Testis (tissue), 2 donors: ENCODE measurements at regions not wholly inside any gene's neighbourhood (a gene's known extent, or its start where the extent isn't known, plus 50 kb on each side); places are given as distances from the start of the nearest gene placed in this dataset.

Source experiments
- DNase-seq: peaks from one replicate; pipeline ENCODE4 v3.0.0-alpha.2; 2019
- H3K27ac ChIP-seq, 2 donors: fragments of 200-600 bp; sonication (generic); one replicate each; pipeline ENCODE4 v1.5.1; 2019
- H3K27me3 ChIP-seq: fragments of 200-600 bp; sonication (generic); one replicate; pipeline ENCODE4 v1.5.1; 2019
- H3K36me3 ChIP-seq: fragments of 200-600 bp; sonication (generic); one replicate; pipeline ENCODE4 v1.5.1; 2017; ENCODE audit warnings: low read depth; ENCODE audit errors: missing control alignments
- H3K4me1 ChIP-seq: fragments of 200-600 bp; sonication (generic); one replicate; pipeline ENCODE4 v1.5.1; 2019
- H3K4me3 ChIP-seq, 2 donors: fragments of 200-600 bp; sonication (generic); one replicate each; pipeline ENCODE4 v1.5.1; 2017 to 2019
- H3K9me3 ChIP-seq: fragments of 200-600 bp; sonication (generic); one replicate; pipeline ENCODE4 v1.5.1; 2017
- CTCF ChIP-seq, 3 experiments: fragments of 450-650 bp in 2 of 3; fragments of 200-600 bp in 1 of 3; sonication (generic) in 1 of 3; IDR thresholded peaks; one replicate each; pipeline ENCODE4 v1.5.1; 2016 to 2019; ENCODE audit warnings: antibody characterized with exemption in 3 of 3, mild to moderate bottlenecking in 2 of 3, moderate library complexity in 1 of 3
- POLR2A ChIP-seq: fragments of 450-650 bp; IDR thresholded peaks from one replicate; pipeline ENCODE4 v1.6.1; 2017; ENCODE audit warnings: antibody characterized with exemption, mild to moderate bottlenecking, moderate library complexity
- WGBS, 2 donors: methylation state at CpG; one replicate each; pipeline ENCODE4 v1.1.5; 2018; 5-methylcytosine and 5-hydroxymethylcytosine counted together
- intact Hi-C: fragments of 100-400 bp; cut with DNase I; formaldehyde crosslinking; loops from one replicate; pipeline ENCODE4 v1.15.1; 2023; ENCODE audit warnings: low total_unique reads

DNA sequence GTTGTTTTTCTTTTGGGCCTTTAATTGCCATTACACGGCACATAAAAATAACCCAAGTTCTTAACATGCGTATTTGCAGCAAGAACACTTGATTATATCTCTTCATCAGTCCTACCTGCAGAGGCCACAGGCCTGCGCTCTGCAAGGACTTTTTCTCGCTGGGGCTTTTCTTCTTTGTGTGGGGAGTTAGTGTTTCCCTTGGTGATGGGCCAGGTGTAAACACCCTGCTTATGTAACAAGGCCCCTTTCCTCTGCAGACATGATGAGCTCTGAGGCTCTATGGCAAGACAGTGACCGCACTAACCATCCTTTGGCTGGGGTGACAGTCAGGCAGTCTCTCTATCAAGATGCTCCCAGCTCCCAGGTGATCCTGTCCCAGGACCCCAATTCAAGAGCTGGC lies 97.8 kb upstream of the PCSK2 start:
- no peaks in the 10 kb centered on the region for H3K27me3 ChIP-seq
- no peaks in the 10 kb centered on the region for H3K36me3 ChIP-seq
- no peak for TF ChIP-seq CTCF (IDR thresholded peaks at IDR 0.05)
- TF ChIP-seq POLR2A: no peak
- WGBS, 2 donors: 72 to 85% methylated on average over 5 of the region's 5 CpGs
- intact Hi-C loops: no loop called here
- H3K4me1 ChIP-seq: no peaks in the 10 kb centered on the region
- H3K4me3 ChIP-seq: no peak overlapping the region
- no peaks in the 10 kb centered on the region for H3K9me3 ChIP-seq
- no peak overlapping the region for H3K27ac ChIP-seq
- DNase-seq: no peak

GRCh38 chr20:17137692-17138091 lies 89.1 kb upstream of the PCSK2 start:
- 87 to 88% methylated on average over 3 of the region's 3 CpGs for WGBS, 2 donors
- H3K27me3 ChIP-seq: no peaks in the 10 kb centered on the region
- H3K36me3 ChIP-seq: no peaks in the 10 kb centered on the region

DNA sequence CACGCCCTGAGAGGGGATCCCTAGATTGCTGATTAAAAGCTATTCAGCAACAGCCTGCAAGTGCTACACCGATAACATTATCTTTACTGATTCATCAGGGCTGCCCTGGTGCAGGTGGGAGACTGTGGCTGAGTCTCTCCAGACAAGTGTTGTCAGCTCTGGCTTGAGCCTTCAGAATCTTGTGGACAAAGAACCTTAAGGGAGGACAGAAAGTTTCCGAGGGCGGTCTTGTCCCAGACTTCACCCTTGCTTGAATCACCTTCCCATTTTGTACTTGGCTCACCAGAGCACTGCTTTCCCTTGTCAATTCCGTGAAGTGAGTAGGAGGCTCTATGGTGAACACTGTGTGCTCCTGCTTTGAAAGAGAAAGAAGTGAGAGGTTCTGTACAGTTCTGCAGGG lies 88.6 kb upstream of the PCSK2 start:
- 45 to 51% methylated on average over 5 of the region's 5 CpGs for WGBS, 2 donors
- no peaks in the 10 kb centered on the region for H3K4me1 ChIP-seq
- DNase-seq: no peak

More at GRCh38 chr20:17137692-17138091, 89.1 kb upstream of the PCSK2 start:
- intact Hi-C loops: no loop called here
- TF ChIP-seq POLR2A: no peak
- TF ChIP-seq CTCF (IDR thresholded peaks at IDR 0.05): no peak
- H3K4me1 ChIP-seq: no peaks in the 10 kb centered on the region
- no peak overlapping the region for H3K27ac ChIP-seq
- no peak for DNase-seq
- no peak overlapping the region for H3K4me3 ChIP-seq
- H3K9me3 ChIP-seq: no peaks in the 10 kb centered on the region

GRCh38 chr20:17140894-17141293 lies 85.9 kb upstream of the PCSK2 start:
- 87 to 92% methylated on average over 3 of the region's 3 CpGs for WGBS, 2 donors
- intact Hi-C loops: no loop called here
- Histone ChIP-seq H3K9me3 (no peaks in the 10 kb centered on the region), H3K4me1 (no peaks in the 10 kb centered on the region), H3K27me3 (no peaks in the 10 kb centered on the region), H3K4me3 (no peak overlapping the region), H3K36me3 (no peaks in the 10 kb centered on the region), H3K27ac (no peak overlapping the region)
- no peak for DNase-seq
- TF ChIP-seq POLR2A (no peak), CTCF (IDR thresholded peaks at IDR 0.05) (no peak)

More for the DNA sequence above, 88.6 kb upstream of the PCSK2 start:
- TF ChIP-seq CTCF (IDR thresholded peaks at IDR 0.05): no peak
- TF ChIP-seq POLR2A: no peak
- Histone ChIP-seq H3K27ac (no peak overlapping the region), H3K36me3 (no peaks in the 10 kb centered on the region), H3K9me3 (no peaks in the 10 kb centered on the region), H3K27me3 (no peaks in the 10 kb centered on the region), H3K4me3 (no peak overlapping the region)
- intact Hi-C loops: no loop called here

- Histone ChIP-seq H3K27me3 (no peaks in the 10 kb centered on the region), H3K4me1 (no peaks in the 10 kb centered on the region), H3K36me3 (no peaks in the 10 kb centered on the region), H3K9me3 (no peaks in the 10 kb centered on the region), H3K27ac (no peak overlapping the region), H3K4me3 (no peak overlapping the region)
- intact Hi-C loops: no loop called here
- DNase-seq: no peak
- TF ChIP-seq CTCF (IDR thresholded peaks at IDR 0.05) (no peak), POLR2A (no peak)
- WGBS, 2 donors: 88 to 90% methylated on average over 4 of the region's 4 CpGs
Measured at GRCh38 chr20:17141568-17141967, 85.3 kb upstream of the PCSK2 start.
